Gastrocnemius medialis (tissue), 4 donors: ENCODE measurements at regions not wholly inside any gene's neighbourhood (a gene's known extent, or its start where the extent isn't known, plus 50 kb on each side); places are given as distances from the start of the nearest gene placed in this dataset.
"Not testable (repeated sequence)": the region's sequence is repeated elsewhere in the genome, so short reads cannot be mapped to it uniquely, and the experiment has no call there.

ENCODE experiments used
- ATAC-seq, 2 donors: fragments of 150-250 bp; one replicate each; pipeline ENCODE4 v1.9.1; 2016
- DNase-seq, 2 donors: peaks; one replicate each; pipeline ENCODE4 v3.0.0-alpha.2; 2019
- H3K27ac ChIP-seq, 4 donors: fragments of 200-600 bp; sonication (generic); 1 replicate in 1 of 4; 2 replicates in 3 of 4; pipeline ENCODE4 v1.5.1; 2016 to 2018; ENCODE audit warnings: mild to moderate bottlenecking in 2 of 4, moderate library complexity in 1 of 4
- H3K27me3 ChIP-seq, 3 donors: fragments of 200-600 bp; sonication (generic) in 2 of 3; 1 replicate in 1 of 3; 2 replicates in 2 of 3; pipeline versions ENCODE4 v1.5.1 to v1.6.0; 2016 to 2019; ENCODE audit warnings: mild to moderate bottlenecking in 1 of 3, moderate library complexity in 1 of 3
- H3K36me3 ChIP-seq, 2 donors: fragments of 200-600 bp; sonication (generic) in 1 of 2; one replicate each; pipeline ENCODE4 v1.5.1; 2017 to 2018
- H3K4me1 ChIP-seq, 2 donors: fragments of 200-600 bp; sonication (generic) in 1 of 2; one replicate each; pipeline ENCODE4 v1.5.1; 2016 to 2017; ENCODE audit warnings: mild to moderate bottlenecking in 2 of 2
- H3K4me3 ChIP-seq, 4 donors: fragments of 200-600 bp; sonication (generic) in 3 of 4; 1 replicate in 1 of 4; 2 replicates in 3 of 4; pipeline ENCODE4 v1.5.1; 2016 to 2019; ENCODE audit warnings: mild to moderate bottlenecking in 2 of 4
- H3K9me3 ChIP-seq, 3 donors: fragments of 200-600 bp; sonication (generic) in 2 of 3; 1 replicate in 1 of 3; 2 replicates in 2 of 3; pipeline ENCODE4 v1.5.1; 2016 to 2019
- POLR2A ChIP-seq, 2 donors: fragments of 450-650 bp; IDR thresholded peaks; one replicate each; pipeline ENCODE4 v1.6.1; 2017; ENCODE audit warnings: antibody characterized with exemption in 2 of 2, mild to moderate bottlenecking in 2 of 2, moderate library complexity in 2 of 2
- in situ Hi-C, 4 donors: fragments of 200-750 bp; cut with MboI; loops; one replicate each; pipeline versions ENCODE4 v1.15.0 to v1.8.0; 2017; ENCODE audit warnings: low sequenced_read_pairs in 4 of 4
- intact Hi-C: fragments of 100-400 bp; cut with DNase I; formaldehyde crosslinking; loops from one replicate; pipeline ENCODE4 v1.15.1; 2023; ENCODE audit warnings: low total_unique reads
- TF ChIP-seq, protein P1 (sequence below), 5 experiments: fragments of 450-650 bp in 3 of 5; fragments of 200-600 bp in 2 of 5; sonication (generic) in 2 of 5; IDR thresholded peaks in 4 of 5; conservative IDR thresholded peaks in 1 of 5; 1 replicate in 4 of 5; 2 replicates in 1 of 5; pipeline ENCODE4 v1.5.1; 2016 to 2019; ENCODE audit warnings: antibody characterized with exemption in 5 of 5, mild to moderate bottlenecking in 3 of 5, moderate library complexity in 3 of 5

DNA sequence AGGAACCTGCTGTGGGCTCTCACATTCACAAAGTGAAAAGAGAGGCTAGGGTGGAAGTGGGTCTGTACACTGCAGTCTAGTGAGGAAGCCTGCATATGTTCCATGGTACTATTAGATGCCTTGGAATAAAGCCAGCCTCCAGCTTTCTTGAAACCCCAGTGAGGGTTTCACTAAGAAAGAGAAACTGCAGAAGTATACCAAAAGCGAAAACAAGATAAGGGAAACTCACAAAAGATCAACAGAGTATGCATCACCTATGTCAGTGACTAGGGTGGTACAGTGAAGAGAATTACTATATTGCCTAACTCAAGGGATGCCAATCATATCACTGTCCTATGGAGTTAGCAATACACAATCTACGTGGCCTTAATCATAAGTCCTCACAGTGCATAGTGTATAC is 212.5 kb upstream of the GADL1 start:
- H3K4me3 ChIP-seq, result no peak overlapping the region
- no peak for TF ChIP-seq POLR2A (IDR thresholded peaks at IDR 0.05)
- TF ChIP-seq, protein P1, sequence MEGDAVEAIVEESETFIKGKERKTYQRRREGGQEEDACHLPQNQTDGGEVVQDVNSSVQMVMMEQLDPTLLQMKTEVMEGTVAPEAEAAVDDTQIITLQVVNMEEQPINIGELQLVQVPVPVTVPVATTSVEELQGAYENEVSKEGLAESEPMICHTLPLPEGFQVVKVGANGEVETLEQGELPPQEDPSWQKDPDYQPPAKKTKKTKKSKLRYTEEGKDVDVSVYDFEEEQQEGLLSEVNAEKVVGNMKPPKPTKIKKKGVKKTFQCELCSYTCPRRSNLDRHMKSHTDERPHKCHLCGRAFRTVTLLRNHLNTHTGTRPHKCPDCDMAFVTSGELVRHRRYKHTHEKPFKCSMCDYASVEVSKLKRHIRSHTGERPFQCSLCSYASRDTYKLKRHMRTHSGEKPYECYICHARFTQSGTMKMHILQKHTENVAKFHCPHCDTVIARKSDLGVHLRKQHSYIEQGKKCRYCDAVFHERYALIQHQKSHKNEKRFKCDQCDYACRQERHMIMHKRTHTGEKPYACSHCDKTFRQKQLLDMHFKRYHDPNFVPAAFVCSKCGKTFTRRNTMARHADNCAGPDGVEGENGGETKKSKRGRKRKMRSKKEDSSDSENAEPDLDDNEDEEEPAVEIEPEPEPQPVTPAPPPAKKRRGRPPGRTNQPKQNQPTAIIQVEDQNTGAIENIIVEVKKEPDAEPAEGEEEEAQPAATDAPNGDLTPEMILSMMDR (IDR thresholded peaks at IDR 0.05 in 4 of 5, conservative IDR thresholded peaks at IDR 0.05 in 1 of 5), result no peak
- H3K9me3 ChIP-seq, result no peaks in the 10 kb centered on the region

DNA sequence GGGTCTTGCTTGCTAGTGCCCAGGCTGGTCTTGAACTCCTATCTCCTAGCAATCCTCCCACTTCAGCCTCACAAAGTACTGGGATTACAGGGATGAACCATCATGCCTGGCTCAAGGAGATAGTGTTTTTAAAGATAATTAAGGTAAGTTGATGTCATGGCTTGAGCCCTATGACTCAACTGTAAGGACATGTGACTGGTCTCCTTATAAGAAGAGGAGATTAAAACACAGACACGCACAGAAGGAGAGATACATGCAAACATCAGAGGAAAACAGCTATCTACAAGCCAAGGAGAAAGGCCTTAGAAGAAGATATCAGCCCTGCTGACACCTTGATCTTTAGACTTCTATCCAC is 220.4 kb upstream of the GADL1 start:
- no peak for ATAC-seq
- Histone ChIP-seq H3K27me3 (no peaks in the 10 kb centered on the region), H3K27ac (no peak overlapping the region), H3K4me1 (no peaks in the 10 kb centered on the region), H3K9me3 (no peaks in the 10 kb centered on the region), H3K36me3 (no peaks in the 10 kb centered on the region), H3K4me3 (no peak overlapping the region)
- intact Hi-C loops, result no loop called here
- TF ChIP-seq, protein P1 (IDR thresholded peaks at IDR 0.05 in 4 of 5, conservative IDR thresholded peaks at IDR 0.05 in 1 of 5), result no peak
- no peak for TF ChIP-seq POLR2A (IDR thresholded peaks at IDR 0.05)
- in situ Hi-C loops, result no loop called here
- DNase-seq, result no peak

More for the DNA sequence above, 212.5 kb upstream of the GADL1 start:
- Histone ChIP-seq H3K27ac (no peak overlapping the region), H3K4me1 (no peaks in the 10 kb centered on the region), H3K27me3 (no peaks in the 10 kb centered on the region), H3K36me3 (no peaks in the 10 kb centered on the region)
- no peak for DNase-seq
- ATAC-seq, result no peak
- intact Hi-C loops (no loop called here), in situ Hi-C loops (no loop called here)

DNA sequence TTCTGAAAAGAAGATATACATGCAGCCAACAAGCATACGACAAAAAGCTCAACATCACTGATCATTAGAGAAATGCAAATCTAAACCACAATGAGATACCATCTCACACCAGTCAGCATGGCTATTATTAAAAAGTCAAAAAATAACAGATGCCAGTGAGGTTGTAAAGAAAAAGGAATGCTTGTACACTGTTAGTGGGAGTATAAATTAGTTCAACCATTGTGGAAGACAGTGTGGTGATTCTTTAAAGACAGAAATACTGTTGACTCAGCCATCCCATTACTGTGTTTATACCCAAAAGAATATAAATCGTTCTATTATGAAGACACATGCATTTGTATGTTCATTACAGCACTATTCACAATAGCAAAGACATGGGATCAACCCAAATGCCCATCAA is 221.1 kb upstream of the GADL1 start:
- ATAC-seq, H3K27ac ChIP-seq, H3K36me3 ChIP-seq, DNase-seq, intact Hi-C loops, H3K4me1 ChIP-seq, H3K9me3 ChIP-seq, H3K27me3 ChIP-seq, H3K4me3 ChIP-seq, in situ Hi-C loops: not testable (repeated sequence)

DNA sequence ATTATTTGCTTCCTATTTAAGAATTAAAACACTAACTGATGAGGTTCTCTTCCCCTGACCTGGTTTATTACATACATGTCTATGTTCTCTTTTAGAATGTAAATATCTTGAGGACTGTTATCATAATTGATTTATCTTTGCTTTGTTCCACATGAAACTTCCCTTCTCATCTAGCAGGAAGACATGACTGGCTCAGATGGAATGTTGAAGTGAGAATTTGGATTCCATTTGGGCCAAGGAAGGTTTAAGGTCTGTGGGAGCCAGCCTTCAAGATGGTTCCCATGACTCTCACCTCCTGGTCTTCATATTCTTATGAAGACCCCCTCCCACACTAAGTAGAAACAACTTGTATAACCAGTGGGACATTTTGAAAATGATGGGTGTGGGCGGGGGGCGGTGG is 222.2 kb upstream of the GADL1 start:
- in situ Hi-C loops (no loop called here), intact Hi-C loops (no loop called here)
- no peaks in the 10 kb centered on the region for H3K36me3 ChIP-seq
- H3K4me3 ChIP-seq, result no peak overlapping the region
- ATAC-seq (no peak), DNase-seq (no peak)
- no peaks in the 10 kb centered on the region for H3K4me1 ChIP-seq
- TF ChIP-seq, protein P1 (IDR thresholded peaks at IDR 0.05 in 4 of 5, conservative IDR thresholded peaks at IDR 0.05 in 1 of 5), result no peak
- TF ChIP-seq POLR2A (IDR thresholded peaks at IDR 0.05), result no peak
- H3K27ac ChIP-seq, result no peak overlapping the region
- no peaks in the 10 kb centered on the region for H3K27me3 ChIP-seq
- no peaks in the 10 kb centered on the region for H3K9me3 ChIP-seq

DNA sequence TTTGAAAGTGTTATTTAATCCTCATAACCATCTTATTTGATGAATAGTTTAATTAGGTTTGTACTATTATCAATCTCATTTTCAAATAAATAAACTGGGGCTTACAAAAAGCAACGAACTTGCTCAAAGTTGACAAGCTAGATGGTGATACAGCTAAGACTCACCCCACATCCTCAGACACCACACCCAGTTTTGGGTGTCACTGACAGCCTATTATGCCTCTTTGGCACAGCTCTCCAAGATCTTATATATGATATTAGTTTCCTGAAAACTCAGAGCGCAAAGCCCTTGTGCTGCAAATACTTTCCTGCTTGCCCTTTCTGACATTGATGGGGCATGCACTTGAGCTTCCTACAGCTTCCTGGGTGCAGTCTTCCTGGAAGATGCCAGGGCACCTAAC is 223.4 kb upstream of the GADL1 start:
- in situ Hi-C loops, result no loop called here
- ATAC-seq (no peak), DNase-seq (no peak)
- intact Hi-C loops, result no loop called here
- Histone ChIP-seq H3K27ac (no peak overlapping the region), H3K36me3 (no peaks in the 10 kb centered on the region), H3K27me3 (no peaks in the 10 kb centered on the region), H3K9me3 (no peaks in the 10 kb centered on the region), H3K4me3 (no peak overlapping the region), H3K4me1 (no peaks in the 10 kb centered on the region)
- TF ChIP-seq POLR2A (IDR thresholded peaks at IDR 0.05), result no peak
- TF ChIP-seq, protein P1 (IDR thresholded peaks at IDR 0.05 in 4 of 5, conservative IDR thresholded peaks at IDR 0.05 in 1 of 5), result no peak
